ENCODE measurements at regions not wholly inside any gene's neighbourhood (a gene's known extent, or its start where the extent isn't known, plus 50 kb on each side); places are given as distances from the start of the nearest gene placed in this dataset.

DNA sequence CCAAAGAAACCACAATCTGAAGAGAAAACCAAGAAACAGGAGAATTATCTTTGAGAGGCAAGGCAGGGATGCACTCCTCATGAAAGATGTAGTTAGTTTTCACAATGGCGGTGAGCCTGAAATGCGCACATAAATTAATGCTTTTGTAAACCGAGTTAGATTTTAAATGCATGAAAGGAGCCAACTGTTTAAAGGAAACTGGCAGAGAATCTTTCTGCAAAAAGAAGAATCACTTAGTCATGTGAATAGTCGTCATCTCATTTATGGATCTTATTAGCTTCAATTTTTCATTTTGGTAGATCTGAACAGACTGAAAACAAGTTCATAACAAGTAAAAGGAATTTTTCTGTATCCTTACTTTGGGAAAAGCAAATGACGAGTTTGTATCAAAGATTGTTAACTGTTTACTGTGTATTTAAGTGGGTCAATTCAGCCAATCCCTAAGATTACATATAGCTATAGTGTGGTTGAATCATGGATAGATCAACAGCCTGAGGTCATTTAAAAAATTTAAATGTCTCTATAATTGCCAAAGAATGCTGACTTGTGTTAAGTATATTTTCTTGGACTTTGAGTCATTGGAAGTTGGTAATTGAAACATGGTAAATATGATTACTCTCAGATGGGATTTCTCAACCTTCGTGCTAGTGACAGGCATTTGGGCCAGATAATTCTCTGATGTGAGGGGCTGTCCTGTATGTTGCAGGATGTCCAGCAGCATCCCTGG is 226.6 kb upstream of the KAZN start:
- TF ChIP-seq POLR2A (IDR thresholded peaks at IDR 0.05; ENCODE audit: low read depth): no peak
- Histone ChIP-seq H3K4me3 (no peak overlapping the region), H3K27ac (replicated peaks in 1 of 4) (no peak overlapping the region), H3K9me3 (no peaks in the 10 kb centered on the region), H3K36me3 (no peaks in the 10 kb centered on the region), H3K27me3 (peaks cover 0 to 6% (median 2%) of the 10 kb centered on the region in 4 donors), H3K4me1 (peaks cover 0 to 12% (median 10%) of the 10 kb centered on the region in 4 donors)
- DNase-seq (ENCODE audit: extremely low spot score): no peak
- 58% methylated on average over 6 of the region's 6 CpGs for WGBS
- intact Hi-C loops (cut with DNase I): no loop called here

DNA sequence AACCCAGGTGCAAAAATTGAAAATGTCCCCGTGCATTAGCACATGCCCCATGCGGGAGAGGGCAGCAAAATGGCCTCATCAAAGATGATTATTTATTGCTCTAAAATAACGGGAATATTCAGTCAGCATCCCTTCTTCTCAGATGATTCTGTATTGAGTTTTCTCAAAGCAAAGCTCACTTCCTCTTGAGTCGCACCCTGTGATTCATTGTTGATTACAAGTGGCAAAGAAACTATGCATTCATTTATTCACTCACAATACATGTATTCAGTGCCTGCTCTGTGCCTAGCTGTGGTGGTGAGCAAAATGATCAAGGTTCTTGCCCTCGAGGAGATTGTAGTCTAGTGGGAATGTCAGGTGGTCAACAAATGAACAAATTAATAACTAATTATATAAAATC is 226.0 kb upstream of the KAZN start:
- intact Hi-C loops (cut with DNase I): no loop called here
- Histone ChIP-seq H3K27ac (replicated peaks in 1 of 4) (no peak overlapping the region), H3K27me3 (peaks cover 0 to 6% (median 2%) of the 10 kb centered on the region in 4 donors), H3K9me3 (no peaks in the 10 kb centered on the region), H3K36me3 (no peaks in the 10 kb centered on the region), H3K4me1 (peaks cover 0 to 10% (median 7%) of the 10 kb centered on the region in 4 donors), H3K4me3 (no peak overlapping the region)
- no peak for DNase-seq (ENCODE audit: extremely low spot score)
- no peak for TF ChIP-seq POLR2A (IDR thresholded peaks at IDR 0.05; ENCODE audit: low read depth)
- TF ChIP-seq POLR2AphosphoS5 (IDR thresholded peaks at IDR 0.05): no peak
- TF ChIP-seq, protein P1, sequence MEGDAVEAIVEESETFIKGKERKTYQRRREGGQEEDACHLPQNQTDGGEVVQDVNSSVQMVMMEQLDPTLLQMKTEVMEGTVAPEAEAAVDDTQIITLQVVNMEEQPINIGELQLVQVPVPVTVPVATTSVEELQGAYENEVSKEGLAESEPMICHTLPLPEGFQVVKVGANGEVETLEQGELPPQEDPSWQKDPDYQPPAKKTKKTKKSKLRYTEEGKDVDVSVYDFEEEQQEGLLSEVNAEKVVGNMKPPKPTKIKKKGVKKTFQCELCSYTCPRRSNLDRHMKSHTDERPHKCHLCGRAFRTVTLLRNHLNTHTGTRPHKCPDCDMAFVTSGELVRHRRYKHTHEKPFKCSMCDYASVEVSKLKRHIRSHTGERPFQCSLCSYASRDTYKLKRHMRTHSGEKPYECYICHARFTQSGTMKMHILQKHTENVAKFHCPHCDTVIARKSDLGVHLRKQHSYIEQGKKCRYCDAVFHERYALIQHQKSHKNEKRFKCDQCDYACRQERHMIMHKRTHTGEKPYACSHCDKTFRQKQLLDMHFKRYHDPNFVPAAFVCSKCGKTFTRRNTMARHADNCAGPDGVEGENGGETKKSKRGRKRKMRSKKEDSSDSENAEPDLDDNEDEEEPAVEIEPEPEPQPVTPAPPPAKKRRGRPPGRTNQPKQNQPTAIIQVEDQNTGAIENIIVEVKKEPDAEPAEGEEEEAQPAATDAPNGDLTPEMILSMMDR (IDR thresholded peaks at IDR 0.05): no peak
- WGBS: 89% methylated on average over 5 of the region's 5 CpGs

DNA sequence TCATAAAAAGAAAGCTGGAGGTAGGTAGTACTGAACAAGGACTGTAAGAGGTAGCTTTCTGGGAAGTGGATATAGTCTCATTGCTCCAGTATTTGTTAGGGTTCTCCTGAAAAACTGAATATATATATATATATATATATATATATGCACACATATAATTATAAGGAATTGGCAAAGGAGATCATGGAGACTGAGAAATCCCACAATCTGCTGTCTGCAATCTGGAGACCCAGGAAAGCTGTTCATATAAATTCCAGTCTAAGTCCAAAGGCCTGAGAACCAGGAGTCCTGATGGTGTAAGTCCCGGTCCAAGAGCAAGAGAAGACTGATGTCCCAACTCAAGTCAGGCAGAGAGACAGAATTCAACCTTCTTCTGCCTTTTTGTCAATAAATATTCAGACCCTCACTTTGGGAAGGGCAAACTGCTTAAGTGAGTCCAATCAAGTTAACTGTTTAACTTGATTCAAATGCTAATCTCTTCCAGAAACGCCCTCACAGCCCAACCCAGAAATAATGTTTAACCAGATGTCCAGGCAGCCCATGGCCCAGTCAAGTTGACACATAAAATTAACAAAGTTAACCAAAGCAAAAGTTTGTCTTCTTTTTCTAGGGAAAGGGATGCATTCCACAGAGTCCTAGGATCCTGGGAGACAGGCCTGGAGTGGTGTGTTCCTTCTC is 225.3 kb upstream of the KAZN start:
- Histone ChIP-seq H3K4me3 (no peak overlapping the region), H3K36me3 (no peaks in the 10 kb centered on the region), H3K27me3 (peaks cover 0 to 6% (median 2%) of the 10 kb centered on the region in 4 donors), H3K4me1 (peaks cover 0 to 10% (median 7%) of the 10 kb centered on the region in 4 donors), H3K9me3 (no peaks in the 10 kb centered on the region), H3K27ac (replicated peaks in 1 of 4) (no peak overlapping the region)
- no peak for TF ChIP-seq EP300 (IDR thresholded peaks at IDR 0.05)
- no peak for TF ChIP-seq POLR2AphosphoS5 (IDR thresholded peaks at IDR 0.05)
- TF ChIP-seq, protein P1 (IDR thresholded peaks at IDR 0.05): no peak
- no peak for TF ChIP-seq POLR2A (IDR thresholded peaks at IDR 0.05; ENCODE audit: low read depth)
- 85% methylated on average over 2 of the region's 2 CpGs for WGBS
- peak; percentile 70 for DNase-seq (ENCODE audit: extremely low spot score)
- intact Hi-C loops (cut with DNase I): no loop called here

DNA sequence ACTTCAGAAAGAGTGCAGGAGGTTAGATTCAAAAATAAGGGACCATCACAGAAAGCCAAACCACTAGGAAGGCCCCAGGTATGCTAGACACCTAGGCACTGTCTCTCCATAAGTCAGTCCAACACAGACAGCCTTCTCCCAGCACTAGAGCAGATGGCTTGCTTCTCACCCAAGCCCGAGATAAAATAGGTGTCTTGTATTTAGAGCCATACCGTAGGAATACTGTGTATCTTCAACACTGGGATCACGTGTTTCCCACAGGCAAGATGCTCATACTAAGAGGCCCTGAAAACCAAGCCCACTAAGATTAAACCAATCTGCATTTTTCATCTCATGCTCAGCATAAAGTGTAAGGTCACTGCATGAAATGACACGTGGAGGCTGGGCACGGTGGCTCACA is 223.3 kb upstream of the KAZN start:
- DNase-seq (ENCODE audit: extremely low spot score): no peak
- intact Hi-C loops (cut with DNase I): no loop called here
- Histone ChIP-seq H3K36me3 (no peaks in the 10 kb centered on the region), H3K27me3 (peaks cover 0 to 2% (median 0%) of the 10 kb centered on the region in 4 donors), H3K27ac (replicated peaks in 1 of 4) (no peak overlapping the region), H3K4me3 (no peak overlapping the region), H3K9me3 (peaks cover 0 to 13% (median 8%) of the 10 kb centered on the region in 4 donors), H3K4me1 (no peaks in the 10 kb centered on the region)
- TF ChIP-seq EP300 (IDR thresholded peaks at IDR 0.05) (no peak), POLR2A (IDR thresholded peaks at IDR 0.05; ENCODE audit: low read depth) (no peak), POLR2AphosphoS5 (IDR thresholded peaks at IDR 0.05) (no peak)
- TF ChIP-seq, protein P1 (IDR thresholded peaks at IDR 0.05): no peak
- 90% methylated on average over 5 of the region's 5 CpGs for WGBS

DNA sequence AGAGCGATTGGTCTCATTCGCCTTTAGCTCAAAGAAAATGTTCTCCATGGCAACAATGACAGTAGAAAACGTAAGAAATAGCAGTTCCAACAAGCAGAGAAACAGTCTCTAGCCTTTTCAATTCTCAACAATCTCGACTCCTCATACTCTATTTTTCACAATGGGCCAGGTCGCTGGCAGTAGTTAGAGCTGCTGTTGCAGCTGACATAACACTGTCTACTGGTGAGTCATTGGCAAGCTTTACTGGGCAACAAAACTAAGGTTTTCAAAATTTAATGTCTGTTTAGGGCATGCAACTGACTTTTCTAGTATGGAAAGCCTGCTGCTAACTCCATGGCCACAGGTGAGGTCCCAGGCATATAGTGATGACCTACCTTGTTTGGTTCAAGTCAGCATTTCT is 221.1 kb upstream of the KAZN start:
- Histone ChIP-seq H3K9me3 (peaks cover 0 to 25% (median 13%) of the 10 kb centered on the region in 4 donors), H3K27ac (replicated peaks in 1 of 4) (no peak overlapping the region), H3K4me1 (no peaks in the 10 kb centered on the region), H3K4me3 (no peak overlapping the region), H3K36me3 (no peaks in the 10 kb centered on the region), H3K27me3 (no peaks in the 10 kb centered on the region)
- TF ChIP-seq POLR2A (IDR thresholded peaks at IDR 0.05; ENCODE audit: low read depth): no peak
- 83% methylated on average over 5 of the region's 5 CpGs for WGBS
- DNase-seq (ENCODE audit: extremely low spot score): no peak
- intact Hi-C loops (cut with DNase I): no loop called here
